SK-N-MC (cell line): ENCODE measurements at regions not wholly inside any gene's neighbourhood (a gene's known extent, or its start where the extent isn't known, plus 50 kb on each side); places are given as distances from the start of the nearest gene placed in this dataset.
A peak's percentile ranks its signal among the peaks of the same experiment; 100 is the strongest.

Experiments
- DNase-seq: peaks from one replicate; pipeline ENCODE4 v3.0.0-alpha.2; 2011; ENCODE audit warnings: low read depth, low spot score
- H3K27ac ChIP-seq: fragments of 200-600 bp; sonication (generic); 2 replicates; pipeline ENCODE4 v1.5.1; 2016; ENCODE audit warnings: mixed run types
- H3K36me3 ChIP-seq: fragments of 200-600 bp; sonication (generic); 2 replicates; pipeline ENCODE4 v1.6.1; 2017; ENCODE audit warnings: antibody characterized with exemption, low read length, mixed read lengths; ENCODE audit not compliant: insufficient read depth
- H3K4me3 ChIP-seq: fragments of 200-600 bp; sonication (generic); 2 replicates; pipeline ENCODE4 v1.5.1; 2016
- H3K9ac ChIP-seq: fragments of 200-600 bp; sonication (generic); 2 replicates; pipeline ENCODE4 v1.8.0; 2017; ENCODE audit warnings: mixed run types, mixed read lengths; ENCODE audit not compliant: insufficient read length
- H3K9me3 ChIP-seq: fragments of 200-600 bp; sonication (generic); 2 replicates; pipeline ENCODE4 v1.6.1; 2017; ENCODE audit warnings: low read depth, mild to moderate bottlenecking, antibody characterized with exemption, low read length, moderate library complexity, mixed read lengths
- EZH2 ChIP-seq: fragments of 200-600 bp; sonication (generic); IDR thresholded peaks from one replicate; pipeline ENCODE4 v1.6.1; 2017; ENCODE audit warnings: antibody characterized with exemption
- FOXP2 ChIP-seq: optimal IDR thresholded peaks from 2 replicates; pipeline ENCODE3; 2011; ENCODE audit warnings: mild to moderate bottlenecking, moderate library complexity; ENCODE audit not compliant: insufficient read depth; ENCODE audit errors: extremely low read length, control extremely low read depth
- POLR2AphosphoS5 ChIP-seq: IDR thresholded peaks from 2 replicates; pipeline ENCODE4 v1.6.1; 2012; ENCODE audit warnings: mild to moderate bottlenecking, low read depth, low read length, borderline replicate concordance

- H3K4me3 ChIP-seq: no peak overlapping the region
- H3K9me3 ChIP-seq: no peaks in the 10 kb centered on the region
- no peak overlapping the region for H3K9ac ChIP-seq
- DNase-seq: no peak
- H3K27ac ChIP-seq: no peak overlapping the region
- H3K36me3 ChIP-seq: no peaks in the 10 kb centered on the region
- no peak for TF ChIP-seq POLR2AphosphoS5
- TF ChIP-seq FOXP2: no peak
- no peak for TF ChIP-seq EZH2
These were observed 254.6 kb upstream of the ATP5MC3 start for GRCh38 chr2:175436076-175436475.

DNA sequence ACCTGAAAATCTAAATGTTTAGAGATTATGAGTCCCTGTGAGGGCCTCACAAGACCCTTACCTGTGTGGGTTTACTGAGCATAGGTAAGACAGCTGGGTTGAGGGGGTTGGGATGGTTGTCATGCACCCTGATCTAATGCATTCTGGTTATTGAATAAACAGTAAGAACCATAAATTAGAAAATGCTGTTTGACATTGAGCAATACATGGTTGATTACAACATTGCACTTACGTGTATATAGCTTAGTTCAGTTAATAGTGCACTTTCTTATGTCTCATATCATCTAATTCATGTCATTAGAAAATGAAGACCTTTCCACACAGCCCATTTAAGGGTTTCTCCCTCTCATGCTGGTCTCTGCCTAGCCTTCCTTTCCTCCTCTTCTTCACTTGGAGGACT is 253.5 kb upstream of the ATP5MC3 start:
- TF ChIP-seq POLR2AphosphoS5 (no peak), EZH2 (no peak), FOXP2 (no peak)
- no peaks in the 10 kb centered on the region for H3K9me3 ChIP-seq
- no peak overlapping the region for H3K4me3 ChIP-seq
- no peaks in the 10 kb centered on the region for H3K36me3 ChIP-seq
- no peak for DNase-seq
- H3K9ac ChIP-seq: no peak overlapping the region
- no peak overlapping the region for H3K27ac ChIP-seq

DNA sequence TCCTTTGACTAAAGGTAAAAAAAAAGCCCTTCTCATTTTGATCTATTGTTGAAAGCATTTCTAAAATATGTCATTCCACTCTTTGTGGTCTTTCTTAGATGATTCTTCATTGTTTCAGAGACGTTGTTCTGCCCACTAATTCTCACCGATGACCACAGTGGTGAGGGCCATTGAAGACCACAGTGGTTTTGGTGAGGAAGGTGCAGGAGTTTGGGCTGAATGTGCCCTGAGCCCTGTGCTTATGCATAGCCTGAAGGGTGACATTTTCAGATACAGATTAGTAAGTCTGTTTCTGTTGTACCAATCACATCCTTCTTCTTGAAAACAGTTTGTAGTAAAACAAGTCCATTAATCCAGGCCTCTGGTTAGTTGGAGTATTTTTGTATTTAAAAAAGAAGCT is 251.3 kb upstream of the ATP5MC3 start:
- H3K9me3 ChIP-seq: no peaks in the 10 kb centered on the region; the same call in 1 of the 2 replicates
- H3K9ac ChIP-seq: no peak overlapping the region
- no peaks in the 10 kb centered on the region for H3K36me3 ChIP-seq
- TF ChIP-seq FOXP2 (no peak), POLR2AphosphoS5 (no peak), EZH2 (no peak)
- no peak for DNase-seq
- H3K4me3 ChIP-seq: no peak overlapping the region
- H3K27ac ChIP-seq: no peak overlapping the region

DNA sequence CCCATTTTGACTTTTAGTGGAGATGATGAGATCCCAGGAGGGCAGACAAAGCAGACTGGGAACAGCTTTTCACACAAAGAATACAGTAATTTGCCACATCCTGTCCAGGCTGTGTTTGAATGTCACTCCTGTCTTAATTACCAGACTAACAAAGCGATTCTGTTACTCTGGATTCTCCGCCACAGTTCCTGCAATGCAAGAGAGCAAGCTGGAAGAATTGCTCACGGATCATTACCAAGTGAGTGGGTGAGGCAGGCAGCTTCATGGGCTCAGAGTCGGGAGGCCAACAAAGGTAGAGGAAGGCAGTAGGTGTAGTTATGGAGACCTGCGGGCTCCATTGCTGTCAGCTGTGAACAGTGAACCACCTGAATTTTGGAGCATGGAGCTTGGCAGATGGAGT is 250.5 kb upstream of the ATP5MC3 start:
- no peak for DNase-seq

DNA sequence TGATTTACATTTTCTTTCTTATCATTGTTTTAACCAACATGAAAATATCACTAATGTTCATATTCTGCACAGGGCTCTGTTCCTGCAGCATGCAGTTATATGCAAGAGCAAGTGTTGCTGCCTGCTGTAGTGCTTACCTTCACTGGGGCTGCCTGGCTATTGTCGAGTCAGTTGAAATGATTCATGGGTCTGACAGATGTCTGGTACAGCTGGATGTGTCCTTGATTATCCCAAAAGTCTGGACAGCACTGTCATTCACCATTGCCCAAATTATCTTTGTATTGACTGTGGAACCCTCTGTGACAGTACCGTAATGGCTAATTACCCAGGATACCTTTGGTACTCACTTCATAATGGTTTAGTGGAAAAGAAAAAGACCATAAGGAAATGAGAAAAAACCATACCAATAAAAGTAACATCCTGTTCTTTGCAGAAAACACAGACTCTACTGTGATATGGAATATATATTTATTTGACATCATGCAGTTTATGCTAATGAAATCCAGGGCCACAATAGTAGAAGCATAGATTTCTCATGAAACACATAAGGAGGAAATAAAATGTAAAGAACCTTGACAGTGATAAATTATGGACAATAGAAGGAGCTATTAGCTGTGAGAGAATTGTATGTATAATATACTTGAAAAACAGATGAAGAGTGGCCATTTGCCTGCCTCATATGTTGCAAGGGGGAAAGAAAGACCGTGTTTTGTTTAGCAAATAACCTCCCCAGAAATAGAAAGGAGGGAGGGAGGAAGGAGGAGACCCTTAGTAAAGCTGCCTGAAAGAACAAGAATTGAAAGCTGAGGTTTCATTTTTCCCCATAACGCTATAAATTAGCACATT is 249.8 kb upstream of the ATP5MC3 start:
- H3K9ac ChIP-seq: no peak overlapping the region
- H3K36me3 ChIP-seq: no peaks in the 10 kb centered on the region
- H3K4me3 ChIP-seq: peak overlapping the region; percentile 60
- peak overlapping the region; percentile 58; the same call in 1 of the 2 replicates for H3K27ac ChIP-seq
- H3K9me3 ChIP-seq: no peaks in the 10 kb centered on the region; the same call in 1 of the 2 replicates
- no peak for TF ChIP-seq EZH2
- no peak for TF ChIP-seq FOXP2
- TF ChIP-seq POLR2AphosphoS5: no peak; the same call in 1 of the 2 replicates
- peak; percentile 66 for DNase-seq

More for the DNA sequence above, 250.5 kb upstream of the ATP5MC3 start:
- Histone ChIP-seq H3K36me3 (no peaks in the 10 kb centered on the region), H3K4me3 (peak overlapping the region; percentile 60), H3K9ac (no peak overlapping the region), H3K27ac (peak overlapping the region; percentile 58; the same call in 1 of the 2 replicates), H3K9me3 (no peaks in the 10 kb centered on the region; the same call in 1 of the 2 replicates)
- no peak for TF ChIP-seq FOXP2
- no peak for TF ChIP-seq EZH2
- no peak for TF ChIP-seq POLR2AphosphoS5

GRCh38 chr2:175430236-175430635 is 248.7 kb upstream of the ATP5MC3 start:
- Histone ChIP-seq H3K27ac (no peak overlapping the region), H3K9me3 (no peaks in the 10 kb centered on the region; the same call in 1 of the 2 replicates), H3K36me3 (no peaks in the 10 kb centered on the region), H3K4me3 (no peak overlapping the region), H3K9ac (no peak overlapping the region)
- no peak for DNase-seq
- TF ChIP-seq POLR2AphosphoS5: no peak
- TF ChIP-seq EZH2: no peak
- TF ChIP-seq FOXP2: no peak

GRCh38 chr2:175418224-175418835 is 236.8 kb upstream of the ATP5MC3 start:
- Histone ChIP-seq H3K4me3 (no peak overlapping the region), H3K36me3 (no peaks in the 10 kb centered on the region), H3K27ac (no peak overlapping the region), H3K9ac (no peak overlapping the region), H3K9me3 (no peaks in the 10 kb centered on the region)
- DNase-seq: no peak
- TF ChIP-seq POLR2AphosphoS5 (no peak), EZH2 (no peak), FOXP2 (no peak)

DNA sequence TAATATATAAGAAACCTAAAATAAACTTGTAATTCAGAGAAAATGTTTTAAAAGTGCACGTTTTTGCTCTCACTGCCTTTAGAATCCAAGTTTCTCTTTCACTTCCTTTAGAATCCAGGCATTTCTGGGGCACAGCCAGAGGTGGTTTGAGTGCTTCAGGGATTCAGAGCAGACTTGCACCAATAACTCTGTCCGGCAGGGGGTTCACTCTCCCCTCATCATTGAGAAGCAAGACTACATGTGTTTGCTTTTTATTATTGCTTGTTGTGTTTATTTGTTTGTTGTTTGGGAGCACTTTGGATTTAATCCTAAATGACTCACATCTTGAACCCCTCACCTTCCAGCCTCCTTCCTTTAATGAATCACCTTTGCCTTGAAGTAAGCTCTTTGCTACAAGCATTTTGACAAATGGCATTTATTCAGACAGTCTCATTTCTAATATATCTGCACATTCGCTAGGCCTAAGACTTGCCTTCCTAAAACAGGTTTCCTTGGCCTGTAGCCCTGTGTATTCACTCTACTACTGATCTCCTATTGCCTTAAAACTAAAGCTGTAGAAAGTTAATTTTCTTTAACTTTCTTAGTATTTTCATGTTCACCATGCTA is 233.5 kb upstream of the ATP5MC3 start:
- H3K27ac ChIP-seq: peak overlapping the region; percentile 84
- no peaks in the 10 kb centered on the region for H3K36me3 ChIP-seq
- TF ChIP-seq POLR2AphosphoS5 (no peak), FOXP2 (no peak), EZH2 (no peak)
- no peak for DNase-seq
- H3K9me3 ChIP-seq: no peaks in the 10 kb centered on the region
- peak overlapping the region; percentile 57 for H3K4me3 ChIP-seq
- H3K9ac ChIP-seq: peak overlapping the region; percentile 49
